BJ (cell line): ENCODE measurements at regions not wholly inside any gene's neighbourhood (a gene's known extent, or its start where the extent isn't known, plus 50 kb on each side); places are given as distances from the start of the nearest gene placed in this dataset.

ENCODE experiments used
- CTCF ChIA-PET: fragments of 350-600 bp; formaldehyde crosslinking; extraction: SDS; loops from one replicate; lab custom pipeline; 2021; ENCODE audit warnings: antibody characterized with exemption, inconsistent platforms; lab: Yijun Ruan, JAX
- POLR2A ChIA-PET: fragments of 300-600 bp; sonication (Branson Sonifier 250); formaldehyde crosslinking; extraction: SDS; loops from one replicate; lab custom pipeline; 2021; ENCODE audit warnings: antibody characterized with exemption; lab: Charles Lee
- DNase-seq: peaks from one replicate; pipeline ENCODE4 v3.0.0-alpha.2; 2011; ENCODE audit warnings: low read depth
- H3K27me3 ChIP-seq: 2 replicates; pipeline ENCODE4 v1.6.0; 2011; ENCODE audit warnings: low read length; ENCODE audit not compliant: control insufficient read depth, insufficient read depth
- H3K36me3 ChIP-seq: 2 replicates; pipeline ENCODE4 v1.5.1; 2011; ENCODE audit warnings: low read length; ENCODE audit not compliant: control insufficient read depth, insufficient read depth
- H3K4me3 ChIP-seq: 2 replicates; pipeline ENCODE4 v1.5.1; 2011; ENCODE audit warnings: low read depth, mild to moderate bottlenecking, control low read depth, low read length
- TF ChIP-seq, protein P1 (sequence below): IDR thresholded peaks from 2 replicates; pipeline ENCODE4 v1.5.1; 2011; ENCODE audit warnings: low read depth, mild to moderate bottlenecking, control low read depth, inconsistent platforms, low read length, moderate library complexity; ENCODE audit not compliant: insufficient read depth

DNA sequence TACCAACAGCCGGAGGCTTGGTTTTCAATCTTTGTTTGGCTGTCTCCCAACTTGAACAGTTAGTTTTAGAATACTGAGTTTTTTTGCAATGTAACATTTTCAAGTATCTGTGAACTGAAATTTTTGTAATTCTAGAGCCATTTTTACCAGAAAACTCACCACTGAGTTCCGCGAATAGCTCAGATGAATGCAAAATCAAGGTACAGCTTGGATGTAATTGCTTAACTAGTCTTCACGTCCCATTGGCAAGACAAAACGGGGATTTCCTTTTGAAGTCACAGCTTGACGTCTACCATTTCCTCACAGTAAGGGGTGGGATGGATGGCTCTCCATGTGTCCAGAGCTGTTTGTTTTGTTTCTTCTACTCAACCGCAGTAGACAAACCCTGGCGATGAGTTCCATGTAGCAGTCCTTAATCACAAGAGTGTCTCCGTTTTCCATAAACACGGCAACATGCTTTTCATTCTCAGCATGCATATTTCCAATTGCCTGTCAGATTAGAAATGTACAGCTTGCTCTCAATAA lies 55.8 kb upstream of the FGFR2 start:
- TF ChIP-seq, protein P1, sequence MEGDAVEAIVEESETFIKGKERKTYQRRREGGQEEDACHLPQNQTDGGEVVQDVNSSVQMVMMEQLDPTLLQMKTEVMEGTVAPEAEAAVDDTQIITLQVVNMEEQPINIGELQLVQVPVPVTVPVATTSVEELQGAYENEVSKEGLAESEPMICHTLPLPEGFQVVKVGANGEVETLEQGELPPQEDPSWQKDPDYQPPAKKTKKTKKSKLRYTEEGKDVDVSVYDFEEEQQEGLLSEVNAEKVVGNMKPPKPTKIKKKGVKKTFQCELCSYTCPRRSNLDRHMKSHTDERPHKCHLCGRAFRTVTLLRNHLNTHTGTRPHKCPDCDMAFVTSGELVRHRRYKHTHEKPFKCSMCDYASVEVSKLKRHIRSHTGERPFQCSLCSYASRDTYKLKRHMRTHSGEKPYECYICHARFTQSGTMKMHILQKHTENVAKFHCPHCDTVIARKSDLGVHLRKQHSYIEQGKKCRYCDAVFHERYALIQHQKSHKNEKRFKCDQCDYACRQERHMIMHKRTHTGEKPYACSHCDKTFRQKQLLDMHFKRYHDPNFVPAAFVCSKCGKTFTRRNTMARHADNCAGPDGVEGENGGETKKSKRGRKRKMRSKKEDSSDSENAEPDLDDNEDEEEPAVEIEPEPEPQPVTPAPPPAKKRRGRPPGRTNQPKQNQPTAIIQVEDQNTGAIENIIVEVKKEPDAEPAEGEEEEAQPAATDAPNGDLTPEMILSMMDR = no peak
- ChIA-PET POLR2A (no interaction called here), CTCF (no interaction called here)
- no peak for DNase-seq
- no peaks in the 10 kb centered on the region for H3K27me3 ChIP-seq
- no peak overlapping the region for H3K4me3 ChIP-seq
- H3K36me3 ChIP-seq = no peaks in the 10 kb centered on the region

DNA sequence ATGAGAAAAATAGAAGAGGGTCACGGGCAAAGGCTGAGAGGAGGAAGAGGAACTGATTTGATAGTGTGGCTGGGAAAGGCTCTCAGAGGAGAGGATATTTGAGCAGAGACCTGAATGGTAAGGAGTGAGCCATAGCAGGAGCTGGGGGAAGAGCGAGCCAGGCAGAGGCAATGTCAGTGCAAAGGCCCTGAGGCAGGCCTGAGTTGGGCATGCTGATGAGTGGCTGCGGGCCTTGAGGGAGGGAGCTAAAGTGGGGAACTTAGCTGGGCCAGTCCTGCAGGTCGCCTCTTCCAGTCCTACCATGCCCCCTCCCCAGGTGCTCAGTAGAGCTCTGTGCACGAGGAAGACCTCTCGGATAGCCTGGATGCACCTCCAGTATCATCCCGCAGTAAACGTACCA lies 55.4 kb upstream of the FGFR2 start:
- CTCF ChIA-PET = no interaction called here

DNA sequence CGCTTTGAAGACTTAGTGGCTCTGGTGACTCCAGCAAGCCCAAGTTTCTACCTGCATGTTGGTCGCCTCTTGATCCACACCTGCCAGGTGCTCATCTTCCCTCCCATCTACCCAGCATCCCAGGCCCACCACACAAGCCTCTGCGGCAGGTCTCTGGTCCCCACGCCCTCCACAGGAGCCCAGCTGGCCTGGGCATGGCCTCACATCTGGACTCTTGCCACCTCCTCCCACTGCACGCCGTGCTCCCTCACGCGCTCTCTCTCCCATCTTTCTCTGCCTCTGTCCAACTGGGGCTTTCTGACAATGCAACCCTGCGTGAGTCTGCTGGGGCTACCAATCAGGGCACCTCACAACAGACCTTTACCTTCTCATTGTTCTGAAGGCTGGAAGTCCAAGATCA lies 50.2 kb upstream of the FGFR2 start:
- DNase-seq = no peak
- H3K36me3 ChIP-seq = no peaks in the 10 kb centered on the region
- H3K4me3 ChIP-seq = no peak overlapping the region
- H3K27me3 ChIP-seq = no peaks in the 10 kb centered on the region
- TF ChIP-seq, protein P1 = no peak
- ChIA-PET CTCF (no interaction called here), POLR2A (no interaction called here)

More for the DNA sequence above, 55.4 kb upstream of the FGFR2 start:
- no peak overlapping the region for H3K4me3 ChIP-seq
- H3K27me3 ChIP-seq = no peaks in the 10 kb centered on the region
- POLR2A ChIA-PET = no interaction called here
- H3K36me3 ChIP-seq = no peaks in the 10 kb centered on the region
- TF ChIP-seq, protein P1 = no peak
- DNase-seq = no peak

DNA sequence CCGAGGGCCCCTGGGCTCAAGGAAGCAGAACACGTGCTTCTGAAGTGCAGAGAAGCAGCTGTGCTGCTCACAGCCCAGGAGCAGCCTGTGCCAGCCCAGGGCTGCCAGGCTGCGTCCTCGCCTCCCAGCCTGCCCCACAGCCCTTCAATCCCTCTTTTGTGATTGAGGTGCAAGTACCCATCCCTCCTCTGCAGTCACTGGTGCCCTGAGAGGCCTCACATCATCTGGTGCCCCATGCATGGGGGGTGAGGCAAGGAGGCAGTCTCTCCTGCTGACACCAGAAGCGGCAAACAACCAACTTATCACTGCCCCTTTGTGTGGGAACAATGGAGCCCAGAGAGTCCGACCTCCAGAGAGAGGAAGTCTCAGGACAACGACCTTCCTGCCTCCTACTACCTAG lies 49.8 kb upstream of the FGFR2 start:
- CTCF ChIA-PET = no interaction called here
- POLR2A ChIA-PET = no interaction called here
- H3K36me3 ChIP-seq = no peaks in the 10 kb centered on the region
- no peak overlapping the region for H3K4me3 ChIP-seq
- no peak for DNase-seq
- no peaks in the 10 kb centered on the region for H3K27me3 ChIP-seq
- TF ChIP-seq, protein P1 = no peak
